Endodermal cell (in vitro differentiated cells): ENCODE measurements at regions not wholly inside any gene's neighbourhood (a gene's known extent, or its start where the extent isn't known, plus 50 kb on each side); places are given as distances from the start of the nearest gene placed in this dataset.
"Not testable (repeated sequence)": the region's sequence is repeated elsewhere in the genome, so short reads cannot be mapped to it uniquely, and the experiment has no call there.

Source experiments
- DNase-seq: peaks from one replicate; pipeline ENCODE4 v3.0.0-alpha.2; 2017
- H3K27ac ChIP-seq: 2 replicates; pipeline ENCODE4 v1.5.1; 2013; ENCODE audit warnings: mild to moderate bottlenecking, low read depth, low read length, moderate library complexity
- H3K27me3 ChIP-seq: 2 replicates; pipeline ENCODE4 v1.6.1; 2013; ENCODE audit warnings: mild to moderate bottlenecking, low read length, moderate library complexity; ENCODE audit not compliant: insufficient read depth, control insufficient read depth, poor library complexity, severe bottlenecking
- H3K36me3 ChIP-seq: 2 replicates; pipeline ENCODE4 v1.7.0; 2013; ENCODE audit warnings: mild to moderate bottlenecking, low read length, moderate library complexity; ENCODE audit not compliant: control insufficient read depth, insufficient read depth
- H3K4me1 ChIP-seq: one replicate; pipeline ENCODE4 v1.7.0; 2013; ENCODE audit warnings: low read length; ENCODE audit not compliant: control insufficient read depth, insufficient read depth
- H3K4me3 ChIP-seq: 2 replicates; pipeline ENCODE4 v1.5.1; 2013; ENCODE audit warnings: mild to moderate bottlenecking, low read length, moderate library complexity
- H3K9ac ChIP-seq: 2 replicates; pipeline ENCODE4 v1.6.1; 2013; ENCODE audit warnings: mild to moderate bottlenecking, low read length, moderate library complexity; ENCODE audit not compliant: poor library complexity, severe bottlenecking; ENCODE audit errors: extremely low read depth
- H3K9me3 ChIP-seq: 2 replicates; pipeline ENCODE4 v1.6.1; 2013; ENCODE audit warnings: mild to moderate bottlenecking, low read length, moderate library complexity; ENCODE audit not compliant: control insufficient read depth
- H3K27ac Mint-ChIP-seq: 2 replicates; pipeline ENCODE4 v1.8.0; 2020; ENCODE audit warnings: mixed read lengths
- H3K27me3 Mint-ChIP-seq: 2 replicates; pipeline ENCODE4 v1.8.0; 2021; ENCODE audit warnings: mild to moderate bottlenecking, mixed read lengths; ENCODE audit not compliant: insufficient read depth
- H3K36me3 Mint-ChIP-seq: 2 replicates; pipeline ENCODE4 v1.8.0; 2020; ENCODE audit warnings: low read depth, mixed read lengths
- H3K4me1 Mint-ChIP-seq: 2 replicates; pipeline ENCODE4 v1.8.0; 2020; ENCODE audit warnings: mixed read lengths
- H3K4me3 Mint-ChIP-seq: 2 replicates; pipeline ENCODE4 v1.8.0; 2020; ENCODE audit warnings: mild to moderate bottlenecking, moderate library complexity, mixed read lengths
- H3K9me3 Mint-ChIP-seq: 2 replicates; pipeline ENCODE4 v1.8.0; 2020; ENCODE audit warnings: mild to moderate bottlenecking, mixed read lengths
- CTCF ChIP-seq: fragments of 200-600 bp; sonication (generic); conservative IDR thresholded peaks from 2 replicates; pipeline ENCODE4 v1.5.0; 2021; ENCODE audit warnings: antibody characterized with exemption, mild to moderate bottlenecking
- WGBS, 2 experiments: methylation state at CpG; one replicate each; pipeline versions ENCODE4 v1.1.5 to v1.1.7; 2013; ENCODE audit warnings: missing lambda C conversion rate in 2 of 2, mixed read lengths in 1 of 2; ENCODE audit not compliant: insufficient coverage in 1 of 2, insufficient read length in 1 of 2; 5-methylcytosine and 5-hydroxymethylcytosine counted together

- H3K4me1 ChIP-seq, H3K9me3 Mint-ChIP-seq, H3K27ac Mint-ChIP-seq, H3K9me3 ChIP-seq, H3K36me3 ChIP-seq, H3K36me3 Mint-ChIP-seq, H3K27me3 ChIP-seq, H3K9ac ChIP-seq, H3K27ac ChIP-seq: not testable (repeated sequence)
- TF ChIP-seq CTCF, result peak; percentile 83
- peak overlapping the region; percentile 65 for H3K4me3 ChIP-seq
- peaks cover 18% of the 10 kb centered on the region for H3K4me1 Mint-ChIP-seq
- H3K4me3 Mint-ChIP-seq, result peak overlapping the region; percentile 63
- peak; percentile 88 for DNase-seq
- peaks cover 48% of the 10 kb centered on the region for H3K27me3 Mint-ChIP-seq
- 2% methylated on average over 41 of the region's 54 CpGs; no CpG with 5 or more reads in 1 of the 2 experiments for WGBS, 2 experiments
These were observed 171.1 kb upstream of the OSBPL11 start for GRCh38 chr3:125766285-125766826.

GRCh38 chr3:125766931-125767330 lies 171.6 kb upstream of the OSBPL11 start:
- not testable (repeated sequence) for H3K9ac ChIP-seq, H3K4me1 ChIP-seq, H3K36me3 Mint-ChIP-seq, H3K9me3 ChIP-seq, H3K27ac ChIP-seq, H3K27me3 ChIP-seq, H3K36me3 ChIP-seq, H3K27ac Mint-ChIP-seq, H3K9me3 Mint-ChIP-seq
- DNase-seq, result peak; percentile 60
- WGBS, 2 experiments, result 7 to 11% methylated on average over 3 to 20 of the region's 23 CpGs
- H3K4me3 Mint-ChIP-seq, result peak overlapping the region; percentile 63
- H3K27me3 Mint-ChIP-seq, result peaks cover 44% of the 10 kb centered on the region
- H3K4me3 ChIP-seq, result peak overlapping the region; percentile 71
- H3K4me1 Mint-ChIP-seq, result peaks cover 18% of the 10 kb centered on the region

GRCh38 chr3:125767641-125768040 lies 172.3 kb upstream of the OSBPL11 start:
- H3K27me3 Mint-ChIP-seq, result peaks cover 41% of the 10 kb centered on the region
- 94 to 100% methylated on average over 2 to 13 of the region's 14 CpGs for WGBS, 2 experiments
- peaks cover 5% of the 10 kb centered on the region for H3K36me3 Mint-ChIP-seq
- Histone ChIP-seq H3K4me1 (no peaks in the 10 kb centered on the region), H3K9ac (no peak overlapping the region), H3K27ac (no peak overlapping the region), H3K4me3 (peak overlapping the region; percentile 71), H3K9me3 (no peaks in the 10 kb centered on the region), H3K36me3 (no peaks in the 10 kb centered on the region), H3K27me3 (no peaks in the 10 kb centered on the region)
- DNase-seq, result no peak
- peaks cover 13% of the 10 kb centered on the region for H3K4me1 Mint-ChIP-seq
- H3K27ac Mint-ChIP-seq, result no peak overlapping the region
- TF ChIP-seq CTCF, result no peak
- H3K4me3 Mint-ChIP-seq, result peak overlapping the region; percentile 63
- H3K9me3 Mint-ChIP-seq, result no peaks in the 10 kb centered on the region

- not testable (repeated sequence) for H3K27me3 ChIP-seq, DNase-seq, H3K4me3 ChIP-seq, H3K9ac ChIP-seq, H3K27ac ChIP-seq, H3K9me3 ChIP-seq, H3K4me1 ChIP-seq, H3K9me3 Mint-ChIP-seq, H3K4me1 Mint-ChIP-seq, H3K27ac Mint-ChIP-seq, H3K4me3 Mint-ChIP-seq, H3K36me3 Mint-ChIP-seq, H3K36me3 ChIP-seq
- peaks cover 41% of the 10 kb centered on the region for H3K27me3 Mint-ChIP-seq
- WGBS, 2 experiments, result 47 to 100% methylated on average over 1 to 6 of the region's 7 CpGs
These were observed 173.5 kb upstream of the OSBPL11 start for GRCh38 chr3:125768821-125769220.

- H3K36me3 Mint-ChIP-seq, H3K4me3 ChIP-seq, H3K9ac ChIP-seq, H3K4me1 ChIP-seq, H3K4me3 Mint-ChIP-seq, H3K9me3 Mint-ChIP-seq, H3K4me1 Mint-ChIP-seq, H3K9me3 ChIP-seq, H3K36me3 ChIP-seq, H3K27ac Mint-ChIP-seq, H3K27me3 ChIP-seq, DNase-seq, H3K27ac ChIP-seq: not testable (repeated sequence)
- peaks cover 22% of the 10 kb centered on the region for H3K27me3 Mint-ChIP-seq
- WGBS, 2 experiments, result 73 to 79% methylated on average over 6 to 13 of the region's 13 CpGs
These were observed 176.2 kb upstream of the OSBPL11 start for GRCh38 chr3:125771506-125771905.

GRCh38 chr3:125774433-125775034 lies 179.2 kb upstream of the OSBPL11 start:
- H3K4me1 ChIP-seq, H3K27me3 ChIP-seq, H3K36me3 ChIP-seq, H3K27me3 Mint-ChIP-seq, H3K4me3 Mint-ChIP-seq, H3K27ac Mint-ChIP-seq, H3K9me3 Mint-ChIP-seq, H3K27ac ChIP-seq, H3K4me3 ChIP-seq, H3K4me1 Mint-ChIP-seq, H3K9me3 ChIP-seq, H3K9ac ChIP-seq, H3K36me3 Mint-ChIP-seq, DNase-seq: not testable (repeated sequence)
- WGBS, 2 experiments, result 75% methylated on average over 5 of the region's 7 CpGs; no CpG with 5 or more reads in 1 of the 2 experiments
